Memory B cell (primary cell): ENCODE measurements at regions not wholly inside any gene's neighbourhood (a gene's known extent, or its start where the extent isn't known, plus 50 kb on each side); places are given as distances from the start of the nearest gene placed in this dataset.

ENCODE experiments used
- ATAC-seq: fragments of 150-1000 bp; cut with Tn5 transposase; 2 replicates; pipeline ENCODE4 v1.10.0; 2021; ENCODE audit warnings: low read depth, mild to moderate bottlenecking, moderate library complexity
- DNase-seq, 2 donors: peaks; one replicate each; pipeline ENCODE4 v3.0.0; 2022; ENCODE audit warnings: low spot score in 2 of 2
- H3K27ac Mint-ChIP-seq: one replicate; pipeline ENCODE4 v1.8.0; 2022; ENCODE audit warnings: mild to moderate bottlenecking, moderate library complexity, mixed read lengths
- H3K27me3 Mint-ChIP-seq: one replicate; pipeline ENCODE4 v1.8.0; 2022; ENCODE audit warnings: mixed read lengths
- H3K36me3 Mint-ChIP-seq: one replicate; pipeline ENCODE4 v1.8.0; 2022; ENCODE audit warnings: mild to moderate bottlenecking, mixed read lengths
- H3K4me1 Mint-ChIP-seq: one replicate; pipeline ENCODE4 v1.8.0; 2022; ENCODE audit warnings: mixed read lengths
- H3K4me3 Mint-ChIP-seq: one replicate; pipeline ENCODE4 v1.8.0; 2022; ENCODE audit warnings: mild to moderate bottlenecking, moderate library complexity, mixed read lengths
- H3K9me3 Mint-ChIP-seq: one replicate; pipeline ENCODE4 v1.8.0; 2022; ENCODE audit warnings: mixed read lengths

DNA sequence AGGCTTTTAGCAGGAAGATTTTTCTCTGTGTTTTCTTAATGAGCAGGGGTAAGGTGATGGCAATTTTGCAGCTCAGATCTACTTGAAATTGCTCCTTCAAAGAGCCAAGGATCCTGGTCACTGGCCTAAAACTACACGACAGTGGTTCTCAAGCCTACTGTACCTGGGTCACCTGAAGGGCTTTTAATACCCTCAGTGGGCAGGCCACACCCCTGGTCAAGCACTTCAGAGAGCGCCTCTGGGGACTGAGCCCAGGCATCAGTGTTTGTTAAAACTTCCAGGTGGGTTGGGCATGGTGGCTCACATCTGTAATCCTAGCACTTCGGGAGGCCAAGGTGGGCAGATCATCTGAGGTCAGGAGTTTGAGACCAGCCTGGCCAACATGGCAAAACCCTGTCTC is 158.4 kb downstream of the FAM43A start:
- peaks cover 3% of the 10 kb centered on the region for H3K9me3 Mint-ChIP-seq
- DNase-seq: no peak

GRCh38 chr3:194849166-194849875 is 163.6 kb downstream of the FAM43A start:
- H3K9me3 Mint-ChIP-seq: peaks cover 3% of the 10 kb centered on the region
- H3K27ac Mint-ChIP-seq: no peak overlapping the region
- H3K36me3 Mint-ChIP-seq: no peaks in the 10 kb centered on the region
- H3K4me1 Mint-ChIP-seq: peaks cover 7% of the 10 kb centered on the region
- ATAC-seq (no peak), DNase-seq (no peak)
- H3K4me3 Mint-ChIP-seq: no peak overlapping the region
- H3K27me3 Mint-ChIP-seq: peaks cover 1% of the 10 kb centered on the region

More for the DNA sequence above, 158.4 kb downstream of the FAM43A start:
- Mint-ChIP-seq H3K4me1 (peaks cover 7% of the 10 kb centered on the region), H3K27me3 (no peaks in the 10 kb centered on the region), H3K36me3 (no peaks in the 10 kb centered on the region), H3K27ac (no peak overlapping the region), H3K4me3 (no peak overlapping the region)
- no peak for ATAC-seq

DNA sequence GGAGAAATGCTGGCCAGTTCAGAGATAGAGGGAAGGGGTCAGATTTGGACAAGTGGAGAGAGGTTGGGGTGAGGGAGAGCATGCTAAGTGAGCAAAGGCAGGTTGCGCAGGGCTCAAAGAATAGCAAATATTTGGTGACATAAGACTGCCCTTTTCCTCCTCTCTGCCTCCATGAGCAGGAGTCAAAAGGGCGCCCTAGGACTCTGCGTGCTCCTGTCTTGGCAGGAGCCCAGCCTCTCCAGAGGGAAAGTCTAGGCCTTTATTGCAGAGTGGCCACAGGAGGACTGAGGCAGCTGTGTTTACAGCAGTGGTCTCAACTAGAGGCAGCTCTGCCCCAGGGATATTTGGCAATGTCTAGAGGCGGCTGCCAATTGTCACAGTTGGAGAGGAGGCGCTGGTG is 165.6 kb downstream of the FAM43A start:
- no peak overlapping the region for H3K27ac Mint-ChIP-seq
- no peaks in the 10 kb centered on the region for H3K36me3 Mint-ChIP-seq
- H3K27me3 Mint-ChIP-seq: peaks cover 1% of the 10 kb centered on the region
- H3K9me3 Mint-ChIP-seq: no peaks in the 10 kb centered on the region
- no peak for DNase-seq
- no peak for ATAC-seq
- no peaks in the 10 kb centered on the region for H3K4me1 Mint-ChIP-seq
- H3K4me3 Mint-ChIP-seq: no peak overlapping the region

DNA sequence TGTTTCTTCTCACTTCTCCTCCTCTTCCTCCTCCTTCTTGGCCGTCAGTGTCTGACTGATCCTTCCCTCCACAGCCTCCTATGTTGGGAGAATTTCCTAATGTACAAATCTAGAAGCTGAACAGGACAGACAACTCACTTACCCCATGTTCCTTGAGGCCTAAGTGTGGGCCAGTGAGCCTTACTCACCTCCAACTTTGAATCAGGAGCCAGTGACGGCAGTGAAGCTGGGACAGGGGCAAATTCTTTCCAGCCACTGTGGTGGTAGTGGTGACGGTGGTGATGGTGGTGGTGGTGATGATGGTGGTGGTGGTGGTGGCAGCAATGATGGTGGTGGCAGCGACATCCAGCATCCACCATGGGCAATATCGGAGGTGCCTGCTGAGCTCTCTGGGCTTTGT is 166.3 kb downstream of the FAM43A start:
- H3K4me1 Mint-ChIP-seq: no peaks in the 10 kb centered on the region
- H3K36me3 Mint-ChIP-seq: no peaks in the 10 kb centered on the region
- no peak overlapping the region for H3K27ac Mint-ChIP-seq
- ATAC-seq (no peak), DNase-seq (no peak)
- no peaks in the 10 kb centered on the region for H3K9me3 Mint-ChIP-seq
- peaks cover 1% of the 10 kb centered on the region for H3K27me3 Mint-ChIP-seq
- no peak overlapping the region for H3K4me3 Mint-ChIP-seq

DNA sequence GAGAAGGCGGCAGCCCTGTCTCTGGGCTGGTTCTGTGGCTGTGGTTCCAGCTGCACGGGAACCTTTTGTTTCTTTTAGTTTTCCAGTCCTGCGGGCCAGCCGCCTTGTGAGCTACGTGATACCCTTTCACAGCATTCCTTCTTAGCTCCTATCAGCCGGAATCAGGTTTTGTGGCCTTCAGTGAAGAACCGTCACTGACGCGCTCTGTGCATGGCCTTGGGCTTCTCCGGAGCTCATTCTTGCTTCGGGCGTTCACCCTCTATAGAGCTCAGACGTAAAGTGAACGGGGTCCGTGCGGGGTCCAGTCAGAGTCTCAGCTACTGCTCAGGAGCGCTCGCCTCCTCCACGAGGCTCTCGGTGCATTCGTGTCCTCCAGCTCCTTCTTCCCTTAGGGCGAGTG is 166.7 kb downstream of the FAM43A start:
- ATAC-seq (no peak), DNase-seq (no peak)
- H3K36me3 Mint-ChIP-seq: no peaks in the 10 kb centered on the region
- H3K4me1 Mint-ChIP-seq: no peaks in the 10 kb centered on the region
- H3K4me3 Mint-ChIP-seq: no peak overlapping the region
- no peaks in the 10 kb centered on the region for H3K9me3 Mint-ChIP-seq
- H3K27ac Mint-ChIP-seq: no peak overlapping the region
- peaks cover 1% of the 10 kb centered on the region for H3K27me3 Mint-ChIP-seq

- no peak for DNase-seq
- Mint-ChIP-seq H3K27me3 (peaks cover 1% of the 10 kb centered on the region), H3K27ac (no peak overlapping the region), H3K4me1 (no peaks in the 10 kb centered on the region), H3K9me3 (no peaks in the 10 kb centered on the region), H3K4me3 (no peak overlapping the region), H3K36me3 (no peaks in the 10 kb centered on the region)
- no peak for ATAC-seq
Measured at GRCh38 chr3:194852831-194853508, 167.3 kb downstream of the FAM43A start.

- DNase-seq (no peak), ATAC-seq (no peak)
- Mint-ChIP-seq H3K4me3 (no peak overlapping the region), H3K27me3 (peaks cover 1% of the 10 kb centered on the region), H3K27ac (no peak overlapping the region), H3K9me3 (no peaks in the 10 kb centered on the region), H3K36me3 (no peaks in the 10 kb centered on the region), H3K4me1 (no peaks in the 10 kb centered on the region)
Measured at GRCh38 chr3:194854206-194854605, 168.5 kb downstream of the FAM43A start.

DNA sequence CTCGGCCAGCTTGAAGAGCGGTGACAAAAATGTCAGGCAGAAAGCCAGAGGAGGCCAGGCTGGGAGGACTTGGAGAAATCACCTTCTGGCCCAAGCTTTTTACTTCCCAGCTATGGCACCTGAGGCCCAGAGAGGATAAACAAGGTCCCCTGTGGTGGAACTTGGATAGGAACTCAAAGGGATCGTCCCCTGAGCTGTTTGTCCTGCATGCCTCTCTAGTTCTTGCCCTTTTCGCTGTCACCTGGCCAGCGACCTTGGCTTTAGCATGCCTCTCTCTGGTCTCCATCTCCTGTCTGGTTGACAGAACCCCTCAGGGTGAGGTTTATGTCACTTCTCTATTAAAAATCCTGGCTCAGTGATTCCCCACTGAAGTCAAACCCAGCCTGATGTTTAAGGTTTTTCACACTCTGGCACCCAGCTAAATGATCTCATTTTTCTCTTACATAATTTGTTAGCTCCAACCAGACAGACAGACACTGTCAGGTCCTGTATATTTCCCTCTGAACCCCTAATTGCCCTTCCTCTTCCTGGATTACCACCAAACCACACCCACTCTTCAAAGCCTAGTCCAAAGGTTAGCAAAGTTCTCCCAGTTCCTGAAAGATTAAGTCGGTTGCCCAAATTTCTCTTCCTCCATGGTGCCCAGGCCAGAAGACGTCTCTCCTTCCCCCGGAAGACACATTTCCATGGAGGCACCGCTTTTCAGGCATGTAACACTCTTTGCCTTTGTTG is 169.1 kb downstream of the FAM43A start:
- ATAC-seq (no peak), DNase-seq (no peak)
- Mint-ChIP-seq H3K9me3 (no peaks in the 10 kb centered on the region), H3K27me3 (peaks cover 1% of the 10 kb centered on the region), H3K4me1 (no peaks in the 10 kb centered on the region), H3K4me3 (no peak overlapping the region), H3K36me3 (no peaks in the 10 kb centered on the region), H3K27ac (no peak overlapping the region)

GRCh38 chr3:194856296-194856695 is 170.6 kb downstream of the FAM43A start:
- Mint-ChIP-seq H3K9me3 (no peaks in the 10 kb centered on the region), H3K4me3 (no peak overlapping the region), H3K36me3 (no peaks in the 10 kb centered on the region), H3K27me3 (peaks cover 1% of the 10 kb centered on the region), H3K27ac (no peak overlapping the region), H3K4me1 (peaks cover under 1% of the 10 kb centered on the region)
- ATAC-seq: no peak
- DNase-seq: no peak

DNA sequence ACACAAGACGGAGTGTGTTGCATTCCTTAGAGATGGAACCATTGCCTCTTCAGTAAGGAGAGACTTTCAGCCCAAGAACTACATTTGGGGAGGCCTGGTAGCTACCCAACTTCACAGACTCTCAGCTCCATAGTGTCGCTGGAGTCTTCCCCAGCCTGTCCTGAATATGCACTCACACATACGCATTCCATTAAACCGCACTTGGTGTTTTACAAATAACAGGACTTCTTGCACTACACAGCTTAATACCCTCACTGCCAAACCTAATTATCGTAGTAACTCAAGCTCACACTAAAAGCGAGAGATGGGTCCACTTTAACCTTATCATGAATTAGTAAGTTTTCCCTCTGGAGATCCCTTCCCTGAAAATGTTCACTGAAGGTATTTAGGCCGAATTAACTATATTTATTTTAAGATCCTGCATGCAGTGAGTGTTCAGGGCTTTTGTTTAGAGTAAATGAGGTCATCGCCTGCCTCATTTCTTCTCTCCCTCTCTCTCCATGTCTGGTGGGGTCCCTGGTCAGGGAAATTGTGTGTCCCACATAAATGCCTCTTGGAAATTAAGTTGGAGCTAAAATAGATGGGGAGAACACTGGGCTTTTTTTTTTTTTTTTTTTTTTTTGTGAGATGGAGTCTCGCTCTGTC is 171.9 kb downstream of the FAM43A start:
- Mint-ChIP-seq H3K4me3 (no peak overlapping the region), H3K9me3 (no peaks in the 10 kb centered on the region), H3K27me3 (peaks cover 2% of the 10 kb centered on the region), H3K36me3 (no peaks in the 10 kb centered on the region), H3K4me1 (peaks cover 4% of the 10 kb centered on the region), H3K27ac (no peak overlapping the region)
- DNase-seq (no peak), ATAC-seq (no peak)

DNA sequence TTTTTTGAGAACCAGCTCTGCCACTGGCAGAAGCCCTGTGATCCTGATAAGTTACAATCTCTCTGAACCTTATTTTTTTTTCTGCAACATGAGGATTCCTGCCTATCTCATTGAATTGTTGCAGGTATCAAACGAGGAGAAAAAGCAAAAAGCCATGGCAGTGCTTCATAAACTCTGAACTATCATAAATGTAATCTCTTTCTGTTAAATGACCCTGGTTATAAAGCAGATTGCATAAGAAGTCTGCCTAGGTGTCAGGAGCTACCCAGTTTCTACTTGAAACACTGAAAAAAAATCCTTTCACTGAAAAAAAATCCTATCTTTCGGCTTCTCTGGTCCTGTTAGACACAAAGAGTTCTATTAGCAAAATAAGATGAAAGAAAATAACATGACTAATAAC is 172.7 kb downstream of the FAM43A start:
- ATAC-seq: no peak
- Mint-ChIP-seq H3K36me3 (no peaks in the 10 kb centered on the region), H3K9me3 (no peaks in the 10 kb centered on the region), H3K4me1 (peaks cover 7% of the 10 kb centered on the region), H3K4me3 (no peak overlapping the region), H3K27me3 (peaks cover 8% of the 10 kb centered on the region), H3K27ac (no peak overlapping the region)
- no peak for DNase-seq

GRCh38 chr3:194860725-194861124 is 175.0 kb downstream of the FAM43A start:
- Mint-ChIP-seq H3K9me3 (no peaks in the 10 kb centered on the region), H3K27me3 (peaks cover 6% of the 10 kb centered on the region), H3K27ac (no peak overlapping the region), H3K4me1 (peaks cover 7% of the 10 kb centered on the region), H3K36me3 (no peaks in the 10 kb centered on the region), H3K4me3 (no peak overlapping the region)
- no peak for DNase-seq
- no peak for ATAC-seq

DNA sequence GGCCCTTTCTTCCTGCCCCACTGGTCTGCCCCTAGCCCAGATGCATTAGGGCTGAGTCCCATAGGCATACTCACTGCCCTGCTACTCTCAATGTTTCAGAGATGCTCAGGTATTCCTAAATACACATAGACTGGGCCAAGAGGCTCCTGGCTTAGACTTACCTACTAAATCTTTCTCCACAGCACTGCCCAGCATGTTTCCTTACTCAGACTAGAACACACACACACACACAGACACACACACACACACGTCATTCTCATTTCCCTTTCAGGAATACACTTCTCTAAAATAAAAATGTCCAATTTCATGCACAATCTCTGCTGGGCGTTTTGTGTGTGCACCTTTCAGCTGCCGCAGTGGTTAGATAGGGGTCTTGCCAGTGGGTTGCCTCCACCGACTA is 175.7 kb downstream of the FAM43A start:
- ATAC-seq: peak; percentile 29
- H3K27ac Mint-ChIP-seq: no peak overlapping the region
- H3K4me1 Mint-ChIP-seq: peaks cover 7% of the 10 kb centered on the region
- no peak for DNase-seq
- no peaks in the 10 kb centered on the region for H3K9me3 Mint-ChIP-seq
- H3K27me3 Mint-ChIP-seq: peaks cover 6% of the 10 kb centered on the region
- H3K36me3 Mint-ChIP-seq: no peaks in the 10 kb centered on the region
- no peak overlapping the region for H3K4me3 Mint-ChIP-seq

DNA sequence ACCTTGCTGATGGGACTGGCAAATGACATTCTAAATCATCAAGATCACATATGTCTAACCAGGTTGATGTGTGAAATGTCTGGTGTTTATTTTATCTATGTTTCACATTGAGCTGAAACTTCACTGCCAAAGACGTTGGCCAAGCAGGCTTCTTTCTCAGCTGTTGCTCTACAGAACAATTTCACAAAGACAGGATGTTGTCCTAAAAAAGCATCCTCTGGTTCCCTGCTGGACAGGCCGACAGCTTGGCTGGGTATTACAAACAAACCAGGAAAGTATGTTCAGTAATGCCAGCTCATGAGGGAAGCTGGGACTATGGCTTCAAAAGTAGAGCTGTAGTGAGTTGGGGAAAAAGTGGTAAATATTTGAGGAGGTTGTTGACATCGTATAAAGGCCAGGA is 179.4 kb downstream of the FAM43A start:
- peaks cover 11% of the 10 kb centered on the region for H3K27me3 Mint-ChIP-seq
- DNase-seq (no peak), ATAC-seq (no peak)
- no peak overlapping the region for H3K4me3 Mint-ChIP-seq
- no peaks in the 10 kb centered on the region for H3K36me3 Mint-ChIP-seq
- H3K9me3 Mint-ChIP-seq: no peaks in the 10 kb centered on the region
- H3K27ac Mint-ChIP-seq: no peak overlapping the region
- peaks cover 7% of the 10 kb centered on the region for H3K4me1 Mint-ChIP-seq
